Tibial artery (tissue), 4 donors: ENCODE measurements at regions not wholly inside any gene's neighbourhood (a gene's known extent, or its start where the extent isn't known, plus 50 kb on each side); places are given as distances from the start of the nearest gene placed in this dataset.

Experiments
- DNase-seq, 2 donors: peaks; one replicate each; pipeline ENCODE4 v3.0.0-alpha.2; 2019
- H3K27ac ChIP-seq, 2 donors: fragments of 200-600 bp; sonication (generic) in 1 of 2; 1 replicate in 1 of 2; 2 replicates in 1 of 2; pipeline ENCODE4 v1.5.1; 2018 to 2019; ENCODE audit warnings: mild to moderate bottlenecking in 1 of 2
- H3K27me3 ChIP-seq, 2 donors: fragments of 200-600 bp; sonication (generic) in 1 of 2; one replicate each; pipeline versions ENCODE4 v1.5.1 to v1.6.0; 2016 to 2019
- H3K36me3 ChIP-seq, 3 donors: fragments of 200-600 bp; sonication (generic) in 2 of 3; one replicate each; pipeline ENCODE4 v1.5.1; 2016 to 2019; ENCODE audit warnings: mild to moderate bottlenecking in 2 of 3
- H3K4me1 ChIP-seq, 4 donors: fragments of 200-600 bp; sonication (generic) in 2 of 4; 1 replicate in 3 of 4; 2 replicates in 1 of 4; pipeline ENCODE4 v1.5.1; 2016 to 2019
- H3K4me3 ChIP-seq, 2 donors: fragments of 200-600 bp; sonication (generic) in 1 of 2; 1 replicate in 1 of 2; 2 replicates in 1 of 2; pipeline ENCODE4 v1.5.1; 2018 to 2019; ENCODE audit warnings: mild to moderate bottlenecking in 2 of 2
- H3K9me3 ChIP-seq, 3 donors: fragments of 200-600 bp; sonication (generic) in 1 of 3; one replicate each; pipeline ENCODE4 v1.5.1; 2016 to 2019
- intact Hi-C: fragments of 100-400 bp; cut with DNase I; formaldehyde crosslinking; loops from one replicate; pipeline ENCODE4 v1.15.0; 2023; ENCODE audit warnings: low total_unique reads
- TF ChIP-seq, protein P1 (sequence below), 2 experiments: fragments of 200-600 bp in 1 of 2; fragments of 450-650 bp in 1 of 2; IDR thresholded peaks; one replicate each; pipeline ENCODE4 v1.5.1; 2017 to 2019; ENCODE audit warnings: antibody characterized with exemption in 2 of 2, mild to moderate bottlenecking in 1 of 2, moderate library complexity in 1 of 2

DNA sequence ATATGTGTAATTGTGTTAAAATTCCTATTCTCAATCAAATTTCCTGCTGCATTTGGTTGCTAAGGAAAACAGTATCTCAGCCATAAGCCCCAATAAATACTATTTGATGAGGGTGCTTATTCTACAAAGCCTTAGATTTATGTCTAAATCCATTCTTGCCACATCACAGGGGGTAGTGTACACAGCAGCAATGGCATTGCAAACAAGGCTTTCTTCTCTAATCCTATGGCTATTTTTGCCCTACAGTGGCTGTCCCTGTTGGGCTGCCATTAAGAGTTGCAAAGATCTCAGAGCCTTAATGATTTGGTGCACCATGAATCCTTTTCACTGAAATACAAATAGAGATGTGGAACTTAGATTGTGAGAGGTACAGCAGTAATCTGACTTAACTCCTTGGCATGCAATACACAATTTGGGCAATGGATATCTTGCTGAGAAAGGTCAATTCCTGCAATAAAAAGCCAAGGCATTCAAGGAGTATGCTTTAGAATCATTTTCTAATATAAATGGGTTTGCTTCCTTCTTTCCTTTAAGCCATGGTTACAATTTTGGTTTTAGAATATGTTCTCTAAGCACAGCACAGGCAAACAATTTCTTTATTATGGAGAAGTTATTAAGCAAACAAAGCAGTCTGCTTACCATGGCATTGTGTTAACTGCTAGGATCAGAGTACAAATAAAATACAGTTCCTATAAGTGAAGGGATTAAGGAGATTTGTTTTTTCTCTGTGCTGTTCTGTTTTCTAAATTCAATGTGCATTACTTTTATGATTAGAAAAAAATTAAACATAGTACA, 69.8 kb upstream of the CD302 start:
- no peaks in the 10 kb centered on the region for H3K27me3 ChIP-seq
- TF ChIP-seq, protein P1, sequence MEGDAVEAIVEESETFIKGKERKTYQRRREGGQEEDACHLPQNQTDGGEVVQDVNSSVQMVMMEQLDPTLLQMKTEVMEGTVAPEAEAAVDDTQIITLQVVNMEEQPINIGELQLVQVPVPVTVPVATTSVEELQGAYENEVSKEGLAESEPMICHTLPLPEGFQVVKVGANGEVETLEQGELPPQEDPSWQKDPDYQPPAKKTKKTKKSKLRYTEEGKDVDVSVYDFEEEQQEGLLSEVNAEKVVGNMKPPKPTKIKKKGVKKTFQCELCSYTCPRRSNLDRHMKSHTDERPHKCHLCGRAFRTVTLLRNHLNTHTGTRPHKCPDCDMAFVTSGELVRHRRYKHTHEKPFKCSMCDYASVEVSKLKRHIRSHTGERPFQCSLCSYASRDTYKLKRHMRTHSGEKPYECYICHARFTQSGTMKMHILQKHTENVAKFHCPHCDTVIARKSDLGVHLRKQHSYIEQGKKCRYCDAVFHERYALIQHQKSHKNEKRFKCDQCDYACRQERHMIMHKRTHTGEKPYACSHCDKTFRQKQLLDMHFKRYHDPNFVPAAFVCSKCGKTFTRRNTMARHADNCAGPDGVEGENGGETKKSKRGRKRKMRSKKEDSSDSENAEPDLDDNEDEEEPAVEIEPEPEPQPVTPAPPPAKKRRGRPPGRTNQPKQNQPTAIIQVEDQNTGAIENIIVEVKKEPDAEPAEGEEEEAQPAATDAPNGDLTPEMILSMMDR (IDR thresholded peaks at IDR 0.05) = no peak
- intact Hi-C loops = no loop called here
- DNase-seq = no peak
- H3K4me1 ChIP-seq = no peaks in the 10 kb centered on the region
- peaks cover 0 to 5% (median 0%) of the 10 kb centered on the region in 3 donors for H3K9me3 ChIP-seq
- H3K27ac ChIP-seq = no peak overlapping the region
- peaks cover 0 to 6% (median 3%) of the 10 kb centered on the region in 3 donors for H3K36me3 ChIP-seq
- no peak overlapping the region for H3K4me3 ChIP-seq

DNA sequence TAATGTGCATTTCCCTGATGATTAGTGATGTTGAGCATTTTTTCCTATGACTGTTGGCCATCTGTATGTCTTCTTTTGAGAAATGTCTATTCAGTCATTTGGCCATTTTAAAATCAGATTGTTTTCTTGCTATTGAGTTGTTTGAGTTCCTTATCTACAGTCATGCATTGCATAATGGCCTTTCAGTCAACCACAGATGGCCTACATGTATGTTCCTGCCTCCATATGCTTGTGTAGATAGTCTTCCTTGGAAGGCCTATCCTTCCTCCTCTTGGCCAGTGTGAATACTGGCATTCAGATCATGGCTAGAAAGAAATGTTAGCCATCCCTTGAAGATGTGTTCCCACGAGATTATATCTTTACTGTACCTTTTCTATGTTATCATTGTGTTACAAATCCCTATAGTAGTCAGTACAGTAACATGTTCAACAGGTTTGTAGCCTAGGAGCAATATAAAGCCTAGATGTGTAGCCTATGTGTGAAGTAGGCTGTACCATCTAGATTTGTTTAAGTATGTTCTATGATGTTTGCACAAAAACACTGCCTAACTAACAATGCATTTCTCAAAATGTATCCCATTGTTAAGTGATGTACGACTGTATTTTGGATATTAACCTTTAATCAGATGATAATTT, 65.6 kb upstream of the CD302 start:
- intact Hi-C loops = no loop called here
- DNase-seq = no peak
- peaks cover 0 to 5% (median 0%) of the 10 kb centered on the region in 3 donors for H3K9me3 ChIP-seq

DNA sequence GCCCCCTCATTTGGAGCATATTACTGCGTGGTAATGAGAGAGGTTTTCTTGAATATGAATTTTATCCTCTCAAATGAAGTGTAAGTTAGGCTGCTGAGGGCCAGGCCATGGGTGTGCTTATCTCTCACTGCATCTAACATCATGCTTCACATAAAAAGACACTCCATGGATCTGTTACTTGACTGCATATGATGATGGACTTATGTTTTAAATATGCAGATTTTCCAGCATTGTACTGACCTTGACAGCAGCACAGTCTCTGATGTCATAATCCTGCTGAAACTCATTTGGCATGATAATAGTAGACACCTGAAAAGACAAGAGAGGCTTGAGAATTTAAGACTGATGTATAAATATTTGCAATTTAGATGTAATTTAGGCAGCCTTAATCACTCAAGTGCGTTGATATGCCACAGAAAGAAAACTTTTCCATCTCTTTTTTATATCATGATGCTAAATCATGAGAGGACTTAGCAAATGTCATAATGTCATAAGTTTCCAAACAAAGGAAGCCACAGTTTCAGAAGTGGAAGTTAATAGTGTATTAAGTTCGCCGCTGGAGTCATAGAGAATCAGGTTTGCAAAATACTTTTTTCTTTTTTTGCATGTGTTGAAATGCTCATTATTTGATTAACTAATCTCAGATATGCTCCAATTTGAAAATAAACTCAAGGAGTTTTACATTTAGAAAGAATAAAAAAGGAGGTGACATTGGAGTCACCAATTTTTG, 62.7 kb upstream of the CD302 start:
- TF ChIP-seq, protein P1 (IDR thresholded peaks at IDR 0.05) = no peak
- DNase-seq = no peak
- peaks cover 0 to 3% (median 0%) of the 10 kb centered on the region in 4 donors for H3K4me1 ChIP-seq
- no peak overlapping the region for H3K4me3 ChIP-seq
- peaks cover 0 to 5% (median 0%) of the 10 kb centered on the region in 3 donors for H3K9me3 ChIP-seq
- H3K36me3 ChIP-seq = peaks cover 0 to 6% (median 3%) of the 10 kb centered on the region in 3 donors
- H3K27me3 ChIP-seq = no peaks in the 10 kb centered on the region
- H3K27ac ChIP-seq = no peak overlapping the region
- intact Hi-C loops = no loop called here

More for the DNA sequence above, 65.6 kb upstream of the CD302 start:
- no peak overlapping the region for H3K4me3 ChIP-seq
- H3K4me1 ChIP-seq = no peaks in the 10 kb centered on the region
- H3K27ac ChIP-seq = no peak overlapping the region
- no peaks in the 10 kb centered on the region for H3K27me3 ChIP-seq
- H3K36me3 ChIP-seq = peaks cover 0 to 6% (median 3%) of the 10 kb centered on the region in 3 donors
- TF ChIP-seq, protein P1 (IDR thresholded peaks at IDR 0.05) = no peak

DNA sequence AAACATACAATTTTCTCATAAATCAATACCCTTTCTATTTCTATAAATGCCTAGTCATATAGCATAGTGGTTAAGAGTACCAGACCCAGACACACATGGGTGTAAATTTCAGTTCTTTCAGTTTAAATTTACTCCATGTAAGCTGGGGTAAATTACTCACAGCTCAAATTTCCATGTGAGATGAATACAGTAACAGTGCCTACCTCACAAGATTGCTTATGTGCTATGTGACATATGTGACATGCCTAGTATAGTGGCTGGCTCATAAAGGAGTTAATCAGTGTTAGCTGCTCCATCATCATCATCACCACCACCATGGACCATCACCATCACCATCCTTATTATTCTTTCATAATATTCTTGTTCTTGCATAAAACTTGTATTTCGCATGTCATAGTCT, 61.6 kb upstream of the CD302 start:
- intact Hi-C loops = no loop called here
- peaks cover 0 to 4% (median 3%) of the 10 kb centered on the region in 3 donors for H3K36me3 ChIP-seq
- H3K27me3 ChIP-seq = no peaks in the 10 kb centered on the region
- H3K9me3 ChIP-seq = peaks cover 0 to 4% (median 0%) of the 10 kb centered on the region in 3 donors
- peaks cover 0 to 8% (median 0%) of the 10 kb centered on the region in 4 donors for H3K4me1 ChIP-seq
- TF ChIP-seq, protein P1 (IDR thresholded peaks at IDR 0.05) = no peak
- no peak overlapping the region for H3K4me3 ChIP-seq
- no peak overlapping the region for H3K27ac ChIP-seq
- no peak for DNase-seq

DNA sequence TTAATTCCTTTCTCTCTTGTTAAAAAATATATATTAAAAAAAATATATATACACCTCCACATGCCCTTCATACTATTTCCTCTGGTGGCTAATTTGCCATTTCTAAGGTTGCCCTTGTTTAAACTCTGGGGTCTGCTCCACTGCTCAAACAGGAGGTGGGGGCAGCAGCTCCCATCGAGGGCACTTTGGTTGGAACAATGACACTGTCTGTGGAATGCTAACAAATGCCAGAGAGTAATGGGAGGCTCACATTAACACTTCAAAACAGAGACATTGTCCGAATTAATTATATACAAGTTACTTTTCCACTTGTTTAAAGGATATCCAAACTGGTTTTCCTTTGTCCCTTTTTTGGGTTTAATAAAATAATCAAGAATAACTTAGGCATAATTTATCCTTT, 58.8 kb upstream of the CD302 start:
- no peak for DNase-seq
- Histone ChIP-seq H3K36me3 (peaks cover 0 to 4% (median 0%) of the 10 kb centered on the region in 3 donors), H3K27me3 (no peaks in the 10 kb centered on the region), H3K4me3 (no peak overlapping the region), H3K27ac (no peak overlapping the region), H3K4me1 (peaks cover 0 to 8% (median 0%) of the 10 kb centered on the region in 4 donors), H3K9me3 (no peaks in the 10 kb centered on the region)
- TF ChIP-seq, protein P1 (IDR thresholded peaks at IDR 0.05) = no peak
- intact Hi-C loops = no loop called here
